Subcutaneous abdominal adipose tissue (tissue), 5 donors: ENCODE measurements at regions not wholly inside any gene's neighbourhood (a gene's known extent, or its start where the extent isn't known, plus 50 kb on each side); places are given as distances from the start of the nearest gene placed in this dataset.
A peak's percentile ranks its signal among the peaks of the same experiment; 100 is the strongest.

ENCODE experiments used
- H3K27ac ChIP-seq: one replicate; pipeline ENCODE4 v1.7.0; 2013; ENCODE audit warnings: low read depth, mild to moderate bottlenecking, inconsistent platforms, low read length, moderate library complexity
- H3K27me3 ChIP-seq, 5 donors: one replicate each; pipeline ENCODE4 v1.7.0; 2013; ENCODE audit warnings: low read length in 5 of 5, inconsistent platforms in 1 of 5; ENCODE audit not compliant: control insufficient read depth in 5 of 5, insufficient read depth in 4 of 5
- H3K36me3 ChIP-seq, 5 donors: one replicate each; pipeline ENCODE4 v1.7.0; 2013; ENCODE audit warnings: low read length in 5 of 5; ENCODE audit not compliant: control insufficient read depth in 5 of 5, insufficient read depth in 5 of 5
- H3K4me1 ChIP-seq, 5 donors: one replicate each; pipeline ENCODE4 v1.7.0; 2013; ENCODE audit warnings: low read length in 5 of 5, mild to moderate bottlenecking in 3 of 5, moderate library complexity in 1 of 5; ENCODE audit not compliant: control insufficient read depth in 5 of 5, insufficient read depth in 5 of 5
- H3K4me3 ChIP-seq, 5 donors: one replicate each; pipeline ENCODE4 v1.7.0; 2013; ENCODE audit warnings: low read length in 5 of 5, low read depth in 1 of 5
- H3K9ac ChIP-seq, 5 donors: one replicate each; pipeline ENCODE4 v1.7.0; 2013; ENCODE audit warnings: low read length in 5 of 5, mild to moderate bottlenecking in 4 of 5, moderate library complexity in 3 of 5
- H3K9me3 ChIP-seq, 5 donors: one replicate each; pipeline ENCODE4 v1.7.0; 2013; ENCODE audit warnings: low read length in 5 of 5; ENCODE audit not compliant: control insufficient read depth in 5 of 5
- donor health status: healthy.
- donor health status: healthy.
- donor health status: healthy.
- donor health status: healthy.
- donor health status: healthy.

DNA sequence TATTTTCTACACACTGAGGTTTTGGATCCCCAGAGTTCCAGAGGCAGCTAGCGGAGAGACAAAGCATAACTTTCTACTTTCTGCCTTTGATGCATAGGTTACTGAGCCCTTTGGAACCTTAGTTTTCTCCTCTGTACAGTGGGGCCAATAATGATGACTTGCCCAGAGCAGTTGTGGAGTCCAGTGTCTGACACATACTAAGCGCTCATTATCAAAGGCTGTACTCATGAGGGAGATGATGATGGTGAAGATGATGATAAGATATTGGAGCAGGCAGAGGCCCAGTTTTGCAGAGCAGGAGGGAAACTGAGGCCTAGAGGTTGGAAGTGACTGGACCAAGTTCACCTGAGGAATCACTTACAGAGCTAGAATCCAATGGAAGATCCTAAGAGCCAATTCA is 458.0 kb downstream of the MIAT start:
- Histone ChIP-seq H3K36me3 (no peaks in the 10 kb centered on the region), H3K4me3 (no peak overlapping the region), H3K9me3 (peaks cover 0 to 6% (median 5%) of the 10 kb centered on the region in 5 donors), H3K9ac (no peak overlapping the region), H3K27ac (no peak overlapping the region), H3K27me3 (peaks cover 0 to 2% (median 0%) of the 10 kb centered on the region in 5 donors), H3K4me1 (peaks cover 3 to 20% (median 8%) of the 10 kb centered on the region in 5 donors)

DNA sequence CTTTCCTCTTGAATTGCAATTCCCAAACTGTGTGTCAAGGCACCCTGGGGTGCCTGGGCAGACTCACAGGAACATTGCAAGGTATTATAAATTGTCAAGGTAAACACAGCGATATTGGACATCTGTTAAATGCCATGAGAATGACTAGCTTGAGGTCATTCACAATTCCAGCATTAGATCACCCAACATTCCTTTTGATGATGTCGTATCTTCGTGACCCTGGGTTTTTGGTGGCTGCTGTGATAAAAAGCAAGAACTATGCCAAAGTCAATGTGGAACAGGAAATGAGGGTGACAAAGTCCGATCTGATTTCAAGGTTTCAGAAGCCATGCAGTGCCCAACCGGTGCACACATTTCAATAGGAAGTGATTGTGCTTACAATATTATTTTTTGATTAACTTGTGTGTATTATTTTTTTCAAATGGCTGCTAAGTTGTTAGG is 458.4 kb downstream of the MIAT start:
- Histone ChIP-seq H3K9me3 (peaks cover 0 to 6% (median 5%) of the 10 kb centered on the region in 5 donors), H3K4me3 (no peak overlapping the region), H3K4me1 (peaks cover 3 to 17% (median 8%) of the 10 kb centered on the region in 5 donors), H3K27me3 (peaks cover 0 to 2% (median 0%) of the 10 kb centered on the region in 5 donors), H3K27ac (no peak overlapping the region), H3K36me3 (no peaks in the 10 kb centered on the region), H3K9ac (no peak overlapping the region)

DNA sequence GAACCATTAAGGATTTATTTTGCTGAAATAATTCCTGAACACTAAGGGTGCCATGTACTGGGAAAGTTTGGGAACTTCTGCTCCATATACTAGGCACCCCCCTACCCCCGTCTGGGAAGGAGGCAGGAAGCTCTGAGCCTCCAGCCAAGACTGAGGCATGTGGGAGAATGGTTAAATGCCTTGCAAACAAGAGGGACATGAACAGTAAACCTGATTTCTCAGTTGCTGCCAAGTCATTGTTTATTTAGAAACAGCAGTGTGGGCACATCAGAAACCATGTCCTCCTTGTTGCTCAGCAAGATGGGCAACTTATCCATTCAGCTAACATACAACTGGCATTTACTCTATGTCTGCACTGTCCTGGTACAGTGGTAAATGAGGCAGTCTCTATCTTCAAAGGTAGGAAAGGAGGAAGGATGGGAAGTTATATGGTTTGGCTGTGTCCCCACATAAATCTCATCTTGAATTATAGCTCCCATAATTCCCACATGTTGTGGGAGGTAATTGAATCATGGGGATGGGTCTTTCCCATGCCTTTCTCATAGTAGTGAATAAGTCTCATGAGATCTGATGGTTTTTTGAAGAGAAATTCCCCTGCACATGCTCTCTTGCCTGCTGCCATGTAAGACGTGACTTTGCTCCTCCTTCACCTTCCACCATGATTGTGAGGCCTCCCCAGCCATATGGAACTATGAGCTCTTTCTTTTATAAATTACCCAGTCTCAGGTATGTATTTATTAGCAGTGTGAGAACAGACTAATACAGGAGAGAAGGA is 459.1 kb downstream of the MIAT start:
- Histone ChIP-seq H3K4me3 (no peak overlapping the region), H3K27me3 (peaks cover 0 to 2% (median 0%) of the 10 kb centered on the region in 5 donors), H3K36me3 (no peaks in the 10 kb centered on the region), H3K27ac (no peak overlapping the region), H3K9me3 (peaks cover 0 to 6% (median 5%) of the 10 kb centered on the region in 5 donors), H3K9ac (no peak overlapping the region), H3K4me1 (peaks cover 3 to 16% (median 7%) of the 10 kb centered on the region in 5 donors)

DNA sequence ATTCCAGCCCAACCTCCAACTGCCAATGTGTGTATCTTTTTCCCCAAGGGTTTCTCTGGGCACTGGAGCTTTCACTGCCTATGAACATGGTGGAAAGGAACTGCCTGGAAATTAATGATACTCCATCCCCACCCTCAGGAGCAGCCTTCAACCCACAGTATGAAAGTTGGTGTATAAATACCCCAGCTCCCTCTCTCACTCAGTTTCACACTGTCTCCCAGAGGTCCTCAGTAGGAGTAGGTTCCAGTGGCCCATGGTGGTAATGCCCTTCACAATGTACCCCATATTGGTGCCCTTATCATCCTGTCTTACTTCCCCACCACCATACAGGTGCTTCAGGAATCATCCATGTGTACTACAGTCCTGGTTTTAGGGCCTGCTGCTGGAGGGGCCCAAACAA is 462.6 kb downstream of the MIAT start:
- Histone ChIP-seq H3K9me3 (peaks cover 0 to 6% (median 3%) of the 10 kb centered on the region in 5 donors), H3K4me3 (no peak overlapping the region), H3K36me3 (no peaks in the 10 kb centered on the region), H3K27ac (no peak overlapping the region), H3K9ac (no peak overlapping the region), H3K4me1 (peaks cover 0 to 15% (median 9%) of the 10 kb centered on the region in 5 donors), H3K27me3 (peaks cover 0 to 5% (median 0%) of the 10 kb centered on the region in 5 donors)

DNA sequence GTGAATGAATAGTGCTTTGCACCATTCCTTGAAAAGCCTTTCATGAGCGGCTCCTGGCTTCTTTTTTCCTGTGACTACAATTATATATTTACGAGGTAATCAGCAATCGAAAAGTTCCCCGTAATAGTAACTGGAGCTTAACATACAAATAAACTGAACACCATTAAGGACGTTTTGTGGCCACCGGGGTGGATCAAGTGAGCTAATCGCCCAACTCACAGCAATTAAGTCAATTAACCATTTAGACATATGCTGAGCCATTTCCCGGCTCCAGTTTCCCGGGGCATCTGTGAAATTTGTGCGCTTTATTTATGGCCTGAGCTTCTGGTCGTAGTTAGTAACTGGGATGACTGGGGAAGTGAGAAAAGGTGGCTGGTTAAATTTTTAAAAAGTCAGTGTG is 465.2 kb downstream of the MIAT start:
- Histone ChIP-seq H3K27ac (no peak overlapping the region), H3K4me1 (peaks cover 0 to 11% (median 9%) of the 10 kb centered on the region in 5 donors), H3K9ac (no peak overlapping the region), H3K27me3 (peaks cover 0 to 5% (median 0%) of the 10 kb centered on the region in 5 donors), H3K9me3 (peaks cover 0 to 6% (median 3%) of the 10 kb centered on the region in 5 donors), H3K4me3 (no peak overlapping the region), H3K36me3 (no peaks in the 10 kb centered on the region)

DNA sequence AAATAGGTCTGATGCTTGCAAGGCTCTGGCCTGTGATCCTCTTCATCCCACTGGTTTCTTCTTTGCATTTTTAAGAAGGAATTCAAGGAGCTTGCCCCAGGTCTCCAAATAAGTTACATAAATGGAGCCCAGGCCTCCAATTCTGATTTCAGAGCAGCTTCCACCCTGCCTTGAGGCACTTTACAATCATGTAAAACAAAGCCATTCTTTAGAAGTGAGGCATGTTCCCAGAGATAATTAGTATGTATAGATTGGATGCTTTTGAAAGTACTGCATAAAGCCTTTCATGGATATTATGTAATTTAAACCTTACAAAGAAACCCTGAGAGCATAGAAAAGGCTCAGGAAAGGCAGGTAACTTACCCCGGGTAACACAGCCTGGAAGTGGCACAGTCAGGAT is 466.5 kb downstream of the MIAT start:
- Histone ChIP-seq H3K9me3 (peaks cover 0 to 6% (median 3%) of the 10 kb centered on the region in 5 donors), H3K9ac (peak overlapping the region in 1 of 5 donors; percentile 14), H3K4me3 (no peak overlapping the region), H3K27ac (no peak overlapping the region), H3K4me1 (peaks cover 0 to 17% (median 13%) of the 10 kb centered on the region in 5 donors), H3K36me3 (no peaks in the 10 kb centered on the region), H3K27me3 (peaks cover 0 to 5% (median 0%) of the 10 kb centered on the region in 5 donors)

DNA sequence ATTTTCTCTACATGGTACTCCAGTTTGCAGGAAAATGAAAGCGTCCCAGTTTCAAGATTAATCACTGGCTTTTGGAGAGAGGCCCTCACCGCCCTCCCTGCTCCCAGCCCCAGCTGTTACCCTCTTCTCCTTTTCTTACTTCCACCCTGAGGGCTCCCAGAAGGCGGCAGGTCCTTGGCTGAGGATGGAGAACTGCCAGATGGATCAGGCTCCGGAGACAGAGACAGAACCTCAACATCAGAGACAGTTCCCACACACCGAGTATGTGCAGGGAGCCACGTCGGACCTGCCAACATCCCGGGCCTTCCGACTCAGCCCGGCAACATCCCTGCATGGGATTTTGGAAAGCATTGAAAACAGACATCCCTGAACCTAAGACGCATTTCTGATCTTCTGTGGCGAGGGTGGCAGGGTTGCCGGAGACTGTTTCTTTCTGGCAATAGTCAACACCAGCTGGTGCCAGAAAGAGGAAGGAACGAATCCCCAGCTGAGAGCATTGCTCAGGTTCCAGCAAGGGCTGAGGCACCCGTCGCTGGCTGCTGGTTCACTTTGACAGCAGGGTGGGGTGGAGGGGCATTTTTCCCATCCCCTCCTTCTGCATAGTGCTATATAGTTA is 467.1 kb downstream of the MIAT start:
- Histone ChIP-seq H3K4me1 (peaks cover 0 to 22% (median 15%) of the 10 kb centered on the region in 5 donors), H3K9ac (peak overlapping the region in 2 of 5 donors; percentile 14 to 25), H3K4me3 (peak overlapping the region in 1 of 5 donors; percentile 36), H3K36me3 (no peaks in the 10 kb centered on the region), H3K27ac (no peak overlapping the region), H3K27me3 (peaks cover 0 to 5% (median 0%) of the 10 kb centered on the region in 5 donors), H3K9me3 (peaks cover 0 to 6% (median 3%) of the 10 kb centered on the region in 5 donors)

DNA sequence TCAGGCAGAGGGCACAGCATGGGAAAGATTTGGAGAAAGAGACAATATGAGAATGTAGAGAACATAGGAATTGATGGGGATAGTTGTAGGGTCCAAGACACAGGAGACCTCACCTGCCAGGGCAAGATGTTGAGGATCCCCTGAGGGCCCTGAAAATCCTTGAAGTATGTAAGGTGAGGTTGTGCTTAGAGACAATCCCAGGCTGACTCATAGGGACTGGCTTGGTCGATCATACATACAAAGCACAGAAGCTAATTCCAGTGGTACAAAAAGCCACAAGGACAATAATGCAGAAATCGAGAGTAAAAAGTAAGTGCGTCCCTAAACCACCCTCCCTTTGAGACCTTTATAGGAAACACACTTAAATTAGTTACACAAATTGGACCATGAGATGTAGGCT is 468.2 kb downstream of the MIAT start:
- Histone ChIP-seq H3K4me1 (peaks cover 0 to 23% (median 15%) of the 10 kb centered on the region in 5 donors), H3K36me3 (no peaks in the 10 kb centered on the region), H3K4me3 (no peak overlapping the region), H3K27me3 (peaks cover 0 to 5% (median 0%) of the 10 kb centered on the region in 5 donors), H3K9ac (no peak overlapping the region), H3K9me3 (no peaks in the 10 kb centered on the region), H3K27ac (no peak overlapping the region)

DNA sequence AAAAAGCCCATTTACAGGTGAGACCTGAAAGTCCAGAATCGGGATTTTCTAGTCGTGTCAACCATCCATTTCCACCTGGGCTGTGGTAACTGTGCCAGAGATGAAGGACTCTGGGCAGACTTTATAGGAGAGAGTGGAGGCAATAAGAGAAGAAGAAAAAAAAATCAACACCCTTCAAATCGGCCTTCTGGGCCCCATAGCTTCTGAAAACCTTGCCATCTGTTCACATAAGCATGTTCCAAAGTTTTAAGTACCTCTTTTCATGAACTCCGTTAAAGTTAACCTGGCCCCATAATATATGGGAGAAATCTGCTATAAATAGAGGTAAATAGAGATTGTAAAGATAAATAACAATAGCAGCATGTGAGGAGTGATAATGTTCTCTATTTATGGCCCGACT is 470.5 kb downstream of the MIAT start:
- Histone ChIP-seq H3K4me1 (peaks cover 0 to 23% (median 21%) of the 10 kb centered on the region in 5 donors), H3K27me3 (peaks cover 0 to 5% (median 0%) of the 10 kb centered on the region in 5 donors), H3K27ac (no peak overlapping the region), H3K4me3 (no peak overlapping the region), H3K9ac (no peak overlapping the region), H3K9me3 (no peaks in the 10 kb centered on the region), H3K36me3 (no peaks in the 10 kb centered on the region)
